Breast epithelium (tissue), 3 donors: ENCODE measurements at regions not wholly inside any gene's neighbourhood (a gene's known extent, or its start where the extent isn't known, plus 50 kb on each side); places are given as distances from the start of the nearest gene placed in this dataset.

Experiments used
- POLR2A ChIP-seq: fragments of 450-650 bp; IDR thresholded peaks from one replicate; pipeline ENCODE4 v1.6.1; 2016; ENCODE audit warnings: antibody characterized with exemption, mild to moderate bottlenecking, moderate library complexity
- POLR2AphosphoS5 ChIP-seq, 3 donors: sonication (generic); formaldehyde crosslinking; IDR thresholded peaks; one replicate each; pipeline ENCODE4 v1.6.1; 2017; ENCODE audit warnings: antibody characterized with exemption in 3 of 3
- TF ChIP-seq, protein P1 (sequence below), 3 donors: fragments of 450-650 bp; IDR thresholded peaks; one replicate each; pipeline ENCODE4 v1.5.1; 2016 to 2017; ENCODE audit warnings: antibody characterized with exemption in 3 of 3, mild to moderate bottlenecking in 3 of 3, moderate library complexity in 3 of 3

DNA sequence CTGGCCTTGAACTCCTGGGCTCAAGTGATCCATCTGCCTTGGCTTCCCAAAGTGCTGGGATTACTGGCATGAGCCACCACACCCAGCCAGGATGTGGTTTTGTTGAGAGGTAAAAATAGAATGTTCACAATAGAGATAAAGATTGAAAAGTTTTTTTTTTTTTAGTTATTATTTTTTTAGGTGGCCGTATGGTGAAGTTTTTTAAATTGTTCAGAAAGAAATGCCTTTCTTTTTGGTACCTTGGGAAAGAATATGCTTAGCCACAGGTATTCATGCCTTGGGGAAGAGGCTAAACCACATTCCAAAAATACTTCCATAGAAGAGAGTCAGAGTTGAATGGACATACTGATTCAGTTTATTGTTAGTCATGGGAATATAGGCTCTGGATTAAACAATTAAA is 143.4 kb downstream of the C11orf91 start:
- TF ChIP-seq, protein P1, sequence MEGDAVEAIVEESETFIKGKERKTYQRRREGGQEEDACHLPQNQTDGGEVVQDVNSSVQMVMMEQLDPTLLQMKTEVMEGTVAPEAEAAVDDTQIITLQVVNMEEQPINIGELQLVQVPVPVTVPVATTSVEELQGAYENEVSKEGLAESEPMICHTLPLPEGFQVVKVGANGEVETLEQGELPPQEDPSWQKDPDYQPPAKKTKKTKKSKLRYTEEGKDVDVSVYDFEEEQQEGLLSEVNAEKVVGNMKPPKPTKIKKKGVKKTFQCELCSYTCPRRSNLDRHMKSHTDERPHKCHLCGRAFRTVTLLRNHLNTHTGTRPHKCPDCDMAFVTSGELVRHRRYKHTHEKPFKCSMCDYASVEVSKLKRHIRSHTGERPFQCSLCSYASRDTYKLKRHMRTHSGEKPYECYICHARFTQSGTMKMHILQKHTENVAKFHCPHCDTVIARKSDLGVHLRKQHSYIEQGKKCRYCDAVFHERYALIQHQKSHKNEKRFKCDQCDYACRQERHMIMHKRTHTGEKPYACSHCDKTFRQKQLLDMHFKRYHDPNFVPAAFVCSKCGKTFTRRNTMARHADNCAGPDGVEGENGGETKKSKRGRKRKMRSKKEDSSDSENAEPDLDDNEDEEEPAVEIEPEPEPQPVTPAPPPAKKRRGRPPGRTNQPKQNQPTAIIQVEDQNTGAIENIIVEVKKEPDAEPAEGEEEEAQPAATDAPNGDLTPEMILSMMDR (IDR thresholded peaks at IDR 0.05): no peak
- TF ChIP-seq POLR2A: no peak
- TF ChIP-seq POLR2AphosphoS5 (IDR thresholded peaks at IDR 0.05): no peak
